ENCODE measurements at regions not wholly inside any gene's neighbourhood (a gene's known extent, or its start where the extent isn't known, plus 50 kb on each side); places are given as distances from the start of the nearest gene placed in this dataset.

- peaks cover 0 to 7% (median 2%) of the 10 kb centered on the region in 4 donors for H3K9me3 ChIP-seq
- no peak overlapping the region for H3K4me3 ChIP-seq
- H3K27ac ChIP-seq, result no peak overlapping the region
- H3K4me1 ChIP-seq, result no peaks in the 10 kb centered on the region
- no peaks in the 10 kb centered on the region for H3K27me3 ChIP-seq
- no peak for TF ChIP-seq CTCF (IDR thresholded peaks at IDR 0.05)
- TF ChIP-seq POLR2A (IDR thresholded peaks at IDR 0.05), result no peak
- DNase-seq, result no peak
- H3K36me3 ChIP-seq, result no peaks in the 10 kb centered on the region
Measured at GRCh38 chr5:54859316-54859715, 126.1 kb downstream of the ESM1 start.

- no peak for TF ChIP-seq CTCF (IDR thresholded peaks at IDR 0.05)
- no peak for TF ChIP-seq POLR2A (IDR thresholded peaks at IDR 0.05)
- no peak for DNase-seq
- Histone ChIP-seq H3K36me3 (no peaks in the 10 kb centered on the region), H3K9me3 (peaks cover 0 to 7% (median 2%) of the 10 kb centered on the region in 4 donors), H3K4me1 (no peaks in the 10 kb centered on the region), H3K27ac (no peak overlapping the region), H3K4me3 (no peak overlapping the region), H3K27me3 (no peaks in the 10 kb centered on the region)
Measured at GRCh38 chr5:54854883-54855581, 130.4 kb downstream of the ESM1 start.

DNA sequence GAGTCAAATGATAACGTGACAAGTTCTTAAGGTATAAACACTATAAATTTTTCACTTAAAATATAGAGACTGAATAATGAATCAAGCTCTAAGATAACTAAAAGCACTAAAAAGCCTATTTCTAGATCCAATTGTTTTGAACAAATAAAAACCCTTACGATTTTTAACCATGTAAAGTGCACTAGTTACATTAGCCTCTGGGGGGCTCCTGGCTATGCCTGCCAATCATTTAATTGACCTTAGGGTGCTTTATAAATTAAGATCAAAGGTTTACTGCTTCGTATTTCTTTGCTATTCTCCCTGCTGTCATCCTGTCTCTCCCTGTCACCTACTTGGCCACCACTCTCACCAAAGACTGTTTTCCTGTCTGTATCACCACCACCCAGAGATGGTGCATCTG lies 133.4 kb downstream of the ESM1 start:
- H3K4me3 ChIP-seq, result no peak overlapping the region
- H3K4me1 ChIP-seq, result no peaks in the 10 kb centered on the region
- no peaks in the 10 kb centered on the region for H3K36me3 ChIP-seq
- TF ChIP-seq POLR2A (IDR thresholded peaks at IDR 0.05) (no peak), CTCF (IDR thresholded peaks at IDR 0.05) (no peak)
- H3K27me3 ChIP-seq, result no peaks in the 10 kb centered on the region
- H3K27ac ChIP-seq, result no peak overlapping the region
- no peak for DNase-seq
- no peaks in the 10 kb centered on the region for H3K9me3 ChIP-seq

- H3K27ac ChIP-seq, result no peak overlapping the region
- H3K36me3 ChIP-seq, result no peaks in the 10 kb centered on the region
- H3K4me3 ChIP-seq, result no peak overlapping the region
- DNase-seq, result no peak
- no peaks in the 10 kb centered on the region for H3K4me1 ChIP-seq
- no peak for TF ChIP-seq POLR2A (IDR thresholded peaks at IDR 0.05)
- TF ChIP-seq CTCF (IDR thresholded peaks at IDR 0.05), result no peak
- H3K27me3 ChIP-seq, result no peaks in the 10 kb centered on the region
- H3K9me3 ChIP-seq, result no peaks in the 10 kb centered on the region
Measured at GRCh38 chr5:54851449-54851848, 133.9 kb downstream of the ESM1 start.

- no peak overlapping the region for H3K4me3 ChIP-seq
- TF ChIP-seq POLR2A (IDR thresholded peaks at IDR 0.05) (no peak), CTCF (IDR thresholded peaks at IDR 0.05) (no peak)
- no peaks in the 10 kb centered on the region for H3K4me1 ChIP-seq
- no peaks in the 10 kb centered on the region for H3K9me3 ChIP-seq
- H3K36me3 ChIP-seq, result no peaks in the 10 kb centered on the region
- no peak for DNase-seq
- H3K27me3 ChIP-seq, result no peaks in the 10 kb centered on the region
- H3K27ac ChIP-seq, result no peak overlapping the region
Measured at GRCh38 chr5:54848581-54848980, 136.8 kb downstream of the ESM1 start.

DNA sequence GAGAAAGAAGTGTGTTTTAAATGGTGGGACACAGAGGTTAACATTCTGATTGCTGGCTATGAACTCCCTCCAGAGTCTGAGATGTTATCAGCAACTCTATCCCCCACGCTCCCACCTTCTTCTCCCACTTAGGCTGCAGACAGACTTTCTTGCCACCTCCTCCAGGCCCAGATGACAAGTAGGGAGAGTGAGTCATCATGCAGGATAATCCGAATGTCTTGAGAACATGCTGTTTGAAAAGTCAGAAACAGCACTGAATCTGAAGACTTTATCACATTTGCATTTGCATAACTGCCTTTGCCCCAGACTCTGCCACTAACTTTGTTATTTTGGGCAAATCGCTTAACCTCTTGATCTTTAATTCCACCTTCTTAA lies 139.8 kb downstream of the ESM1 start:
- Histone ChIP-seq H3K36me3 (no peaks in the 10 kb centered on the region), H3K27me3 (no peaks in the 10 kb centered on the region), H3K27ac (no peak overlapping the region), H3K4me3 (no peak overlapping the region), H3K9me3 (no peaks in the 10 kb centered on the region), H3K4me1 (no peaks in the 10 kb centered on the region)
- DNase-seq, result no peak
- TF ChIP-seq CTCF (IDR thresholded peaks at IDR 0.05) (no peak), POLR2A (IDR thresholded peaks at IDR 0.05) (no peak)

Data from Peyer's patch (tissue), 4 donors.